Kidney epithelial cell (primary cell): ENCODE measurements at regions not wholly inside any gene's neighbourhood (a gene's known extent, or its start where the extent isn't known, plus 50 kb on each side); places are given as distances from the start of the nearest gene placed in this dataset.

Experiments used
- DNase-seq: peaks from one replicate; pipeline ENCODE4 v3.0.0-alpha.2; 2010; ENCODE audit warnings: low read depth
- H3K27me3 ChIP-seq: 2 replicates; pipeline ENCODE4 v1.6.0; 2011; ENCODE audit warnings: low read length; ENCODE audit not compliant: control insufficient read depth, insufficient read depth
- H3K36me3 ChIP-seq: 2 replicates; pipeline ENCODE4 v1.5.1; 2011; ENCODE audit warnings: low read length; ENCODE audit not compliant: control insufficient read depth, insufficient read depth
- H3K4me3 ChIP-seq: 2 replicates; pipeline ENCODE4 v1.5.1; 2011; ENCODE audit warnings: low read depth, mild to moderate bottlenecking, control low read depth, low read length
- TF ChIP-seq, protein P1 (sequence below): IDR thresholded peaks from 2 replicates; pipeline ENCODE4 v1.5.1; 2011; ENCODE audit warnings: mild to moderate bottlenecking, moderate library complexity, low read length, control low read depth, inconsistent platforms; ENCODE audit not compliant: insufficient read depth, poor library complexity, severe bottlenecking

DNA sequence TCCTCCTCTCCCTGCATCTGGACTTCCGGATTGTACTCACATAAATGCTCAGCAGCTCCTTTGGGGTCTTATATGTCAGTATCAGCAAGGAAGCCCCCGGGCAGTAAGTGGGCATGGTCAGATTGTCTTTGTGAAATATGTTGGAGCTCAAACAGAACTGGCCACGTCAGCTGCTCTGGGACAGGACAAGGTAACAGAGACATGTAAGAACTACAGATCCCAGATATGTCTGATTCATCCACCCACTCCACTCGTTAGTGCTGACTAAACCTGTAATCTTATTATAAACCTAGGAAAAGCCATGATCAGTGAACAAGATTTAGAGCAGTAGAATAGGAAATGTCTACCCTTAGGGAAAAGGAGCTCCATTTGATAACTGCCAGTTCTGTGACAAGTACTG lies 561.8 kb downstream of the CETN3 start:
- DNase-seq, result no peak
- Histone ChIP-seq H3K36me3 (no peaks in the 10 kb centered on the region), H3K4me3 (no peak overlapping the region), H3K27me3 (no peaks in the 10 kb centered on the region)
- TF ChIP-seq, protein P1, sequence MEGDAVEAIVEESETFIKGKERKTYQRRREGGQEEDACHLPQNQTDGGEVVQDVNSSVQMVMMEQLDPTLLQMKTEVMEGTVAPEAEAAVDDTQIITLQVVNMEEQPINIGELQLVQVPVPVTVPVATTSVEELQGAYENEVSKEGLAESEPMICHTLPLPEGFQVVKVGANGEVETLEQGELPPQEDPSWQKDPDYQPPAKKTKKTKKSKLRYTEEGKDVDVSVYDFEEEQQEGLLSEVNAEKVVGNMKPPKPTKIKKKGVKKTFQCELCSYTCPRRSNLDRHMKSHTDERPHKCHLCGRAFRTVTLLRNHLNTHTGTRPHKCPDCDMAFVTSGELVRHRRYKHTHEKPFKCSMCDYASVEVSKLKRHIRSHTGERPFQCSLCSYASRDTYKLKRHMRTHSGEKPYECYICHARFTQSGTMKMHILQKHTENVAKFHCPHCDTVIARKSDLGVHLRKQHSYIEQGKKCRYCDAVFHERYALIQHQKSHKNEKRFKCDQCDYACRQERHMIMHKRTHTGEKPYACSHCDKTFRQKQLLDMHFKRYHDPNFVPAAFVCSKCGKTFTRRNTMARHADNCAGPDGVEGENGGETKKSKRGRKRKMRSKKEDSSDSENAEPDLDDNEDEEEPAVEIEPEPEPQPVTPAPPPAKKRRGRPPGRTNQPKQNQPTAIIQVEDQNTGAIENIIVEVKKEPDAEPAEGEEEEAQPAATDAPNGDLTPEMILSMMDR, result no peak

DNA sequence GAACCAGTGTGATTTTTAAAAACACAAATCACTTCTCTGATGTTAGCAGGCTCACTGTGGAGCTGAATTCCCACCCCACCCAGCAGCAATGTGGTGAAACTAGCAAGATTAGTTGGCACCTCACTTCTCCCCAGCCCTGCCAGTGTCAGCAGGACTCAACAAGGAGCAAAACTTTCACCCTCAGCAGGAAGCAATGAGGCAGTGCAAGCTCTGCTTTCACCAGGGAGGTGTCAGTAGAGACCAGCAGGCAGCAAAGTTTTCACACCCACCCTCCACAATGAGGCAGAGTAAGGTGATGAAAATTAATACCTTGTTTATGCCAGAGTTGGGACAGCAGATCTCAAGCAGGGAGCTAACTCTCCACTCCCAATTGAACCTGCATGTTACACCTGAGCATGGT lies 565.0 kb downstream of the CETN3 start:
- Histone ChIP-seq H3K4me3 (no peak overlapping the region), H3K36me3 (no peaks in the 10 kb centered on the region), H3K27me3 (no peaks in the 10 kb centered on the region)
- no peak for DNase-seq
- TF ChIP-seq, protein P1, result no peak

DNA sequence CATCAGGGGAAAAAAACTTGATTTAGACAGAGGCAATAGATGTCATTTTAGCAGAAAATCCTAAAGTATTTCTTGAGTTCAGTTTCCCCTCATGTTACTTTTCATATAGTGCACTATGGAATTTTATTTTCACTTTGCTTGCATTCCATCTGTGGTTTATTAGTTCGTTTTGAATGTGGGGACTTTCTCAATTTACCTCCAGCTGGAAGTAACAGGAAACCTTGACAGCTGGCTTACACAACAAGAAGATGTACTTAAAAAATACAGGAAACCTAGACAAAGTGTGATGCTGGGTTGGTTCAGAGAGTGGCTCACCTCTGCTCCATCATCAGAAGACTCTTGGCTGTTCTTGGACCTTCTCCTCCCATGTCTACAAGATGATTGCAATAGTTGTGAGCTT lies 567.0 kb downstream of the CETN3 start:
- H3K36me3 ChIP-seq, result no peaks in the 10 kb centered on the region
- H3K4me3 ChIP-seq, result no peak overlapping the region
- TF ChIP-seq, protein P1, result no peak
- DNase-seq, result no peak
- no peaks in the 10 kb centered on the region for H3K27me3 ChIP-seq

DNA sequence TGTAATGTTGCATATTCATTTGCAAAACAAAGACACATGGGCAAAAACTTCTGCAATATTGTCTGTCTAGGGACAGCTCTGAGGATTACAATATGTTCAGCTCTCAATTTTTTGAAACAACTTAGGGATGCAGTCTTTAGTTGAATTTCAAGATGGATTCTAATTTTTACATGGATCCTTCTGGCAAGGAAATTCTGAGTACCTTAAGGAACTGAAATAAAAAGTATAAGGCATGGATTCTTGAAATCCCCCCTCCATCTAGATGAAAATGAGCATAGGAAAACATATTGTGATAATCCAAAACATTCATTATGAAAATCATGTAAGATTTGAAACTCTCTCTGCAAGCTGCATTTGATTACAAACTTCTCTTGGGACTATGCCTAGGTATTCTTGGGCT lies 568.6 kb downstream of the CETN3 start:
- TF ChIP-seq, protein P1, result no peak
- Histone ChIP-seq H3K27me3 (no peaks in the 10 kb centered on the region), H3K4me3 (no peak overlapping the region), H3K36me3 (no peaks in the 10 kb centered on the region)
- no peak for DNase-seq

DNA sequence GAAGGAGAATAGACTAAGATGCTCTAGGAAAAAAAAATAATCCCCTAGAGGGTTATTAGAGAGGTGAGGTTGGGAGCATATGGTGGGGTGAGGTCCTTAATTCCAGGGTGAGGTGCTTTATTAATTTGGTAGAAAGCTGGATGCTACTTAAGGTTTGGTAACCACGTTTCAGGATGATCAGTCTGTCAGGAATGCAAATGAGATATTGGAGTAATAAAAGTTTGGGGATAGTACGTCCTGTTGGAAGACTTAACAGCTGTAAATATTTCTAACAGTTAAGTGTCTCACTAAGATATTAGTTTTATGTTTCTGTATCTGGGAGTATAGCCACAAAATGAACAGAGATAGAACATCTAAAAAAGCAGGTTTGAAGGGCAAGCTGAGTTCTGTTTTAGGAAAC lies 578.9 kb downstream of the CETN3 start:
- Histone ChIP-seq H3K27me3 (no peaks in the 10 kb centered on the region), H3K4me3 (no peak overlapping the region), H3K36me3 (no peaks in the 10 kb centered on the region)
- TF ChIP-seq, protein P1, result no peak
- DNase-seq, result no peak

DNA sequence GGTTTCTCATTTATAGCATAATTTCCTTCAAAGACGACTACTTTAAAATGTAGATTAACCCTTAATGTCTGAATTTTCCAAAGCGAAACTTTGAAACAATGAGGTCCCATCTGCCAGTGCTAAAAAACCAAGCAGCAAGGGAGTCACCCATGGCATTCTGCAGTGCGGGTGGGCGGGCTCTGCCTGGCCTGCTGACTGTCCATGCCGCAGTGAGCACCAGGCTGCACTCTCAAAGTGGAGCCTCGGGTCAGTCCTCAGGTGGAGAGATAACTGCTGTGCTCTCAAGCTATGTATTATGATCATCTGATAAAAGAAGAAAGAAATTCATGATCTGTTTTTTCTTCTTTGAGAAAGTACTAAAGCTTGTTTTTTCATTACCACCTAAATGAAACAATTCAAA lies 581.6 kb downstream of the CETN3 start:
- TF ChIP-seq, protein P1, result no peak
- Histone ChIP-seq H3K27me3 (no peaks in the 10 kb centered on the region), H3K36me3 (no peaks in the 10 kb centered on the region), H3K4me3 (no peak overlapping the region)
- DNase-seq, result no peak
